ENCODE measurements at regions not wholly inside any gene's neighbourhood (a gene's known extent, or its start where the extent isn't known, plus 50 kb on each side); places are given as distances from the start of the nearest gene placed in this dataset.

- DNase-seq: no peak
Measured at GRCh38 chr6:141666187-141666586, 466.5 kb upstream of the GJE1 start.

GRCh38 chr6:141664744-141665143 is 468.0 kb upstream of the GJE1 start:
- no peak for DNase-seq

- DNase-seq: no peak
Measured at GRCh38 chr6:141659582-141659981, 473.1 kb upstream of the GJE1 start.

- no peak for DNase-seq
Measured at GRCh38 chr6:141658696-141659095, 474.0 kb upstream of the GJE1 start.

GRCh38 chr6:141657812-141658211 is 474.9 kb upstream of the GJE1 start:
- DNase-seq: no peak

GRCh38 chr6:141653590-141653989 is 479.1 kb upstream of the GJE1 start:
- DNase-seq: no peak

- no peak for DNase-seq
Measured at GRCh38 chr6:141641951-141642350, 490.8 kb upstream of the GJE1 start.

- DNase-seq: no peak
Measured at GRCh38 chr6:141641406-141641805, 491.3 kb upstream of the GJE1 start.

- DNase-seq: no peak
Measured at GRCh38 chr6:141635621-141636020, 497.1 kb upstream of the GJE1 start.

GRCh38 chr6:141634269-141634668 is 498.5 kb upstream of the GJE1 start:
- DNase-seq: no peak

GRCh38 chr6:141624301-141624700 is 508.4 kb upstream of the GJE1 start:
- no peak for DNase-seq

GRCh38 chr6:141618180-141618581 is 514.5 kb upstream of the GJE1 start:
- DNase-seq: no peak

- no peak for DNase-seq
Measured at GRCh38 chr6:141610741-141611140, 522.0 kb upstream of the GJE1 start.

GRCh38 chr6:141607956-141608355 is 524.8 kb upstream of the GJE1 start:
- no peak for DNase-seq

GRCh38 chr6:141598487-141598886 is 534.2 kb upstream of the GJE1 start:
- DNase-seq: no peak

- DNase-seq: no peak
Measured at GRCh38 chr6:141594874-141595273, 537.9 kb upstream of the GJE1 start.

- no peak for DNase-seq
Measured at GRCh38 chr6:141593311-141593710, 539.4 kb upstream of the GJE1 start.

GRCh38 chr6:141587482-141588266 is 545.1 kb upstream of the GJE1 start:
- no peak for DNase-seq

- no peak for DNase-seq
Measured at GRCh38 chr6:141580988-141581552, 551.7 kb upstream of the GJE1 start.

GRCh38 chr6:141580131-141580530 is 552.6 kb upstream of the GJE1 start:
- DNase-seq: no peak

GRCh38 chr6:141576751-141577150 is 556.0 kb upstream of the GJE1 start:
- DNase-seq: no peak

- peak; percentile 48 for DNase-seq
Measured at GRCh38 chr6:141562851-141563763, 569.6 kb upstream of the GJE1 start.

GRCh38 chr6:141562186-141562811 is 570.4 kb upstream of the GJE1 start:
- DNase-seq: peak; percentile 24
